ENCODE measurements at regions not wholly inside any gene's neighbourhood (a gene's known extent, or its start where the extent isn't known, plus 50 kb on each side); places are given as distances from the start of the nearest gene placed in this dataset.

DNA sequence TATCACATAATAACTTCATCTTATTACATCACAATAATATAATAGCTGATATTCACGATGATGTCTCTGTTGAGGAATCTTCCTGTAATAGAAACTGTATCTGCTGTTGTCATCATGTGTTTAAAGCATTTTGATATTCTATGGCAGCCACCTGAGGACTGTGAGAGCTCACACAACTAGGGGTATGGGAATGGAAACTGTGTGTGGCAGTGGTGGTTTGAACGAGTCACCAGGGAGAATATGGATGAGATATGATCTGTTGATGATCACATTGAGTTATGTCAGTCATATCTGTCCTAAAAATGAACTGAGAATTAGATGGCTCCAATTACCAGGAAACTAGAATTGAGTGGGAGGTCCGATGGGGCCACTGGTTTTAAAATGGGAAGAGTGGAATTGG is 169.6 kb downstream of the MID1IP1 start:
- TF ChIP-seq POLR2A (IDR thresholded peaks at IDR 0.05) = no peak
- Histone ChIP-seq H3K27me3 (no peaks in the 10 kb centered on the region), H3K4me3 (replicated peaks in 1 of 3) (no peak overlapping the region), H3K9me3 (no peaks in the 10 kb centered on the region), H3K27ac (no peak overlapping the region), H3K36me3 (no peaks in the 10 kb centered on the region), H3K4me1 (no peaks in the 10 kb centered on the region)
- no peak for DNase-seq
- intact Hi-C loops (cut with DNase I) = no loop called here
- WGBS, 2 donors = 85 to 91% methylated on average over 3 of the region's 3 CpGs

DNA sequence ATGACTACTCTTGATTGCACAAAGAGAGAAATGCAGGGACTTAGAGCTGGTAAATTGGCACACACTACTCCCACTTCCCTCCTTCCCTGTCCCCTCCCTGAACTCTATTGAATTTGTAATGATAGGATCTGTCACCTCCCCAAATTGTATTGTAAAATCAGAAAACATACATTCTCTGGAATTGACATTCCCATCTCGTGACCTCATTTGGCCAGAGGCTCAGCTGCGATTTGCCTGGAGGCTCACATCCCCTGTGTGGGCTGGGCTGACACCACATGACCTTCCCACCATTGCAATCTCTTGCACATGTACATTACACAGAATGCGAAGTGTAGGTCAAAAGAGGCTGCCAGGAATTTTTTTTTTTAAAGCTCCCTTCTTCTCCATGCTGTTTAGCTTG is 172.1 kb downstream of the MID1IP1 start:
- Histone ChIP-seq H3K36me3 (no peaks in the 10 kb centered on the region), H3K27me3 (no peaks in the 10 kb centered on the region), H3K9me3 (no peaks in the 10 kb centered on the region), H3K4me3 (replicated peaks in 1 of 3) (no peak overlapping the region), H3K4me1 (no peaks in the 10 kb centered on the region), H3K27ac (no peak overlapping the region)
- 86 to 93% methylated on average over 3 of the region's 3 CpGs for WGBS, 2 donors
- DNase-seq = no peak
- no peak for TF ChIP-seq POLR2A (IDR thresholded peaks at IDR 0.05)
- TF ChIP-seq, protein P1, sequence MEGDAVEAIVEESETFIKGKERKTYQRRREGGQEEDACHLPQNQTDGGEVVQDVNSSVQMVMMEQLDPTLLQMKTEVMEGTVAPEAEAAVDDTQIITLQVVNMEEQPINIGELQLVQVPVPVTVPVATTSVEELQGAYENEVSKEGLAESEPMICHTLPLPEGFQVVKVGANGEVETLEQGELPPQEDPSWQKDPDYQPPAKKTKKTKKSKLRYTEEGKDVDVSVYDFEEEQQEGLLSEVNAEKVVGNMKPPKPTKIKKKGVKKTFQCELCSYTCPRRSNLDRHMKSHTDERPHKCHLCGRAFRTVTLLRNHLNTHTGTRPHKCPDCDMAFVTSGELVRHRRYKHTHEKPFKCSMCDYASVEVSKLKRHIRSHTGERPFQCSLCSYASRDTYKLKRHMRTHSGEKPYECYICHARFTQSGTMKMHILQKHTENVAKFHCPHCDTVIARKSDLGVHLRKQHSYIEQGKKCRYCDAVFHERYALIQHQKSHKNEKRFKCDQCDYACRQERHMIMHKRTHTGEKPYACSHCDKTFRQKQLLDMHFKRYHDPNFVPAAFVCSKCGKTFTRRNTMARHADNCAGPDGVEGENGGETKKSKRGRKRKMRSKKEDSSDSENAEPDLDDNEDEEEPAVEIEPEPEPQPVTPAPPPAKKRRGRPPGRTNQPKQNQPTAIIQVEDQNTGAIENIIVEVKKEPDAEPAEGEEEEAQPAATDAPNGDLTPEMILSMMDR (IDR thresholded peaks at IDR 0.05) = no peak
- intact Hi-C loops (cut with DNase I) = no loop called here

DNA sequence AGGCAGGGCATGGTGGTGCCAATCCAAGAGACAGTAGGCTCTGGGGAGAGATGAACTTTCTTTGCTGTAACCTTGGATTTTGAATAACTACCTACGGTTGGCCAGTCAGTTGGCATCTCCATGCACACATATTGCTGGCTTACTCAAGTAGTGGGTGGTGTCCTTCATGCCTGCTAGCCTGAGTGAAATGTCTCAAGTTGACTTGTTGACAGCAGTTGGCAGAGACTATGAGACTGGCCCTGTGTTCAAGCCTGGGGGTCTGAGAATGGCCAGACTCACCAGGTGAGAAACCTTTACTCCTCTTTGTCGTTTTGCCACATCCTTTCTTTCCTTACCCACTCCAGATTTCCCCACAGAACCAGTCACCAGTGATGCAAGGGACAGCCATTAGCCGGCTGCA is 173.3 kb downstream of the MID1IP1 start:
- peak in 1 of 2 donors; percentile 1 for DNase-seq
- Histone ChIP-seq H3K27ac (no peak overlapping the region), H3K9me3 (no peaks in the 10 kb centered on the region), H3K27me3 (no peaks in the 10 kb centered on the region), H3K4me3 (replicated peaks in 1 of 3) (no peak overlapping the region), H3K36me3 (no peaks in the 10 kb centered on the region), H3K4me1 (no peaks in the 10 kb centered on the region)
- WGBS, 2 donors = 80 to 100% methylated on average over 2 to 3 of the region's 3 CpGs
- intact Hi-C loops (cut with DNase I) = no loop called here
- TF ChIP-seq POLR2A (IDR thresholded peaks at IDR 0.05) = no peak
- TF ChIP-seq, protein P1 (IDR thresholded peaks at IDR 0.05) = no peak

DNA sequence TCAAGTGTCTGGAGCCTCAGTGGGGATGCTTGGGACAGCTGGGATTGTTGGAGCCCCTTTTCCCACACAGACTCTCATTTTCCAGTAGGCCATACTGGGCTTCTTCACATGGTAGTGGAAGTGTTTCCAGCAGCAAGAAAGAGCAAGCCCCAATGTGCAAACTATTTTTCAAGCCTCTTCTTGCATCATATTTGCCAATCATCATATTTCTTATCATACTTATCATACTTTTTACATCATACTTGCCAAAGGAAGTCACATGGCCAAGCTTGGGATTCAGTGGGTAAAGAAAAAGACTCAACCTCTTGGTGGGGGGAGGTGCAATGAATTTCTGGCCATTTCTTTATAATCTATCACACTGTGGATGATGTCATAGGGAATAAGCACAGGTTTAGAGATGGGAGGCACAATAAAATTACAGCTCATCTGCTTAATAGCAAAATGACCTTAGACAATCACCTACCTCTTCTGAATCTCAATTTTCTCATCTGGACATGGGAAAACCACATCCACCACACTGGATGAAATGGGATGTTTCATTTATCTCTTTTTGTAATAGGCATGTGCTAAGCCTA is 174.2 kb downstream of the MID1IP1 start:
- no peaks in the 10 kb centered on the region for H3K9me3 ChIP-seq
- H3K27me3 ChIP-seq = no peaks in the 10 kb centered on the region
- H3K4me3 ChIP-seq (replicated peaks in 1 of 3) = no peak overlapping the region
- H3K4me1 ChIP-seq = no peaks in the 10 kb centered on the region
- no peak for DNase-seq
- intact Hi-C loops (cut with DNase I) = no loop called here
- no peaks in the 10 kb centered on the region for H3K36me3 ChIP-seq
- TF ChIP-seq POLR2A (IDR thresholded peaks at IDR 0.05) = no peak
- TF ChIP-seq, protein P1 (IDR thresholded peaks at IDR 0.05) = no peak
- no peak overlapping the region for H3K27ac ChIP-seq

DNA sequence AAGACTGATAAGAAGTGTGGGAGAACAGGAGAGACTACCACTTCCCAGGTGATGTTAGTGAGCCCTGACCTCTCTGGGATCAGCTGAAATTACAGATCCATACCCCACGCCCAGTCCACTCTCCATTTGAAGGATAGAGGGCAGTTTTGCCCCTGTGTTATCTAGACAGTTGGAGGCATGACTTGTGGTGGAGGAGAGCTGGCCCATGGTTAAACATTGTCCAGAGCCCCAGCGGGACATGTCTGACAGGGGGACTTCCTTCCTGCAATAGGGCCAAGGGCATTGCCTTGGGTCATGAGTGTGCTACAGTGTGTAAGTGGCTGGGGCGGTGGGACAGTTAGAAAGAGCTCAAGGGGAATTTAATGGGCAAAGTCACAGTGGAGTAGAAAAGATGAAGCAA is 181.1 kb downstream of the MID1IP1 start:
- no peak for DNase-seq
- H3K36me3 ChIP-seq = no peaks in the 10 kb centered on the region
- no peaks in the 10 kb centered on the region for H3K9me3 ChIP-seq
- no peak overlapping the region for H3K4me3 ChIP-seq (replicated peaks in 1 of 3)
- 94 to 95% methylated on average over 3 of the region's 3 CpGs for WGBS, 2 donors
- intact Hi-C loops (cut with DNase I) = loop anchor here (10.0 kb wide), 1 partner anchor 228 kb away; no protein-coding TSS in a partner anchor
- no peaks in the 10 kb centered on the region for H3K4me1 ChIP-seq
- no peaks in the 10 kb centered on the region for H3K27me3 ChIP-seq
- TF ChIP-seq, protein P1 (IDR thresholded peaks at IDR 0.05) = no peak
- no peak for TF ChIP-seq POLR2A (IDR thresholded peaks at IDR 0.05)
- no peak overlapping the region for H3K27ac ChIP-seq

Data from thyroid gland (tissue), 4 donors.